ENCODE measurements at regions not wholly inside any gene's neighbourhood (a gene's known extent, or its start where the extent isn't known, plus 50 kb on each side); places are given as distances from the start of the nearest gene placed in this dataset.
"Not testable (repeated sequence)": the region's sequence is repeated elsewhere in the genome, so short reads cannot be mapped to it uniquely, and the experiment has no call there.

- DNase-seq: no peak
These were observed 147.9 kb downstream of the TPBG start for GRCh38 chr6:82511546-82511945.

GRCh38 chr6:82517896-82518295, 154.3 kb downstream of the TPBG start:
- not testable (repeated sequence) for DNase-seq

- DNase-seq: no peak
These were observed 157.8 kb downstream of the TPBG start for GRCh38 chr6:82521369-82521768.

- no peak for DNase-seq
These were observed 158.2 kb downstream of the TPBG start for GRCh38 chr6:82521861-82522260.

GRCh38 chr6:82524031-82524430, 160.4 kb downstream of the TPBG start:
- DNase-seq: no peak

- peak; percentile 99 for DNase-seq
These were observed 162.3 kb downstream of the TPBG start for GRCh38 chr6:82525775-82526495.

GRCh38 chr6:82529960-82530460, 166.4 kb downstream of the TPBG start:
- DNase-seq: not testable (repeated sequence)

- no peak for DNase-seq
These were observed 171.3 kb downstream of the TPBG start for GRCh38 chr6:82534876-82535275.

GRCh38 chr6:82549480-82549879, 185.9 kb downstream of the TPBG start:
- not testable (repeated sequence) for DNase-seq

- DNase-seq: not testable (repeated sequence)
These were observed 187.7 kb downstream of the TPBG start for GRCh38 chr6:82551311-82551710.

GRCh38 chr6:82551831-82552230, 188.2 kb downstream of the TPBG start:
- no peak for DNase-seq

GRCh38 chr6:82553863-82554531, 190.4 kb downstream of the TPBG start:
- DNase-seq: no peak

- no peak for DNase-seq
These were observed 191.0 kb downstream of the TPBG start for GRCh38 chr6:82554666-82555065.

- DNase-seq: no peak
These were observed 192.2 kb downstream of the TPBG start for GRCh38 chr6:82555801-82556200.

GRCh38 chr6:82558531-82558930, 194.9 kb downstream of the TPBG start:
- DNase-seq: not testable (repeated sequence)

GRCh38 chr6:82567621-82568020, 204.0 kb downstream of the TPBG start:
- peak; percentile 91 for DNase-seq

GRCh38 chr6:82568290-82568993, 204.8 kb downstream of the TPBG start:
- peak; percentile 99 for DNase-seq

GRCh38 chr6:82569022-82569421, 205.4 kb downstream of the TPBG start:
- DNase-seq: peak; percentile 97

GRCh38 chr6:82570083-82570482, 206.5 kb downstream of the TPBG start:
- peak; percentile 99 for DNase-seq

GRCh38 chr6:82571455-82571854, 207.8 kb downstream of the TPBG start:
- no peak for DNase-seq

GRCh38 chr6:82573254-82573972, 209.8 kb downstream of the TPBG start:
- DNase-seq: no peak

- DNase-seq: no peak
These were observed 212.7 kb downstream of the TPBG start for GRCh38 chr6:82576284-82576683.

- DNase-seq: no peak
These were observed 220.6 kb downstream of the TPBG start for GRCh38 chr6:82584194-82584695.

All from NCI-H2029 treated with DMSO at 0.1 percent for 48 hours (cell line).